ENCODE measurements at regions not wholly inside any gene's neighbourhood (a gene's known extent, or its start where the extent isn't known, plus 50 kb on each side); places are given as distances from the start of the nearest gene placed in this dataset.

DNA sequence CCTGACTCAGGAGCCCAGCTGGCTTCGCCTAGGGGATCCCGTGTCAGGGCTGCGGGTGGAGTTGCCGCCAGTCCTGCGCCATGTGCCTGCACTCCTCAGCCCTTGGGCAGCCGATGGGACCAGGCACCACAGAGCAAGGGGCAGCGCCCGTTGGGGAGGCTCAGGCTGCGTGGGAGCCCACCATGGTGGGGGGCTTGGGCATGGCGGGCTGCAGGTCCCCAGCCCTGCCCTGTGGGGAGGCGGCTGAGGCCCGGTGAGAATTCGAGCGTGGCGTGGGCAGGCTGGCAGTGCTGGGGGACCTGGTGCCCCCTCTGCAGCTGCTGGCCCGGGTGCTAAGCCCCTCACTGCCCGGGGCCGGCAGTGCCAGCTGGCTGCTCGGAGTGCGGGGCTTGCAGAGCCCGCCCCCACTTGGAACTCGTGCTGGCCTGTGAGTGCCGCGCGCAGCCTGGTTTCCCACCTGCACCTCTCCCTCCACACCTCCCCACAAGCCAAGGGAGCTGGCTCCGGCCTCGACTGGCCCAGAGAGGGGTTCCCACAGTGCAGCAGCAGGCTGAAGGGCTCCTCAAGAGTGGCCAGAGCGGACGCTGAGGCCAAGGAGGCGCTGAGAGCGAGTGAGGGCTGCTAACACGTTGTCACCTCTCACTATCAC, 135.1 kb upstream of the SEL1L start:
- no peaks in the 10 kb centered on the region for H3K36me3 ChIP-seq (ENCODE audit: control insufficient read depth in 5 of 5, insufficient read depth in 5 of 5, low read length in 5 of 5)
- H3K9ac ChIP-seq (ENCODE audit: low read length in 5 of 5), result no peak overlapping the region
- no peaks in the 10 kb centered on the region for H3K27me3 ChIP-seq (ENCODE audit: control insufficient read depth in 5 of 5, insufficient read depth in 4 of 5, low read length in 5 of 5)
- peaks cover 0 to 7% (median 0%) of the 10 kb centered on the region in 5 donors for H3K4me1 ChIP-seq (ENCODE audit: control insufficient read depth in 5 of 5, insufficient read depth in 5 of 5, low read length in 5 of 5)
- H3K9me3 ChIP-seq (ENCODE audit: control insufficient read depth in 5 of 5, low read length in 5 of 5), result peaks cover 0 to 6% (median 0%) of the 10 kb centered on the region in 5 donors
- H3K27ac ChIP-seq (ENCODE audit: low read depth, low read length), result no peak overlapping the region
- no peak overlapping the region for H3K4me3 ChIP-seq (ENCODE audit: low read depth in 1 of 5, low read length in 5 of 5)

DNA sequence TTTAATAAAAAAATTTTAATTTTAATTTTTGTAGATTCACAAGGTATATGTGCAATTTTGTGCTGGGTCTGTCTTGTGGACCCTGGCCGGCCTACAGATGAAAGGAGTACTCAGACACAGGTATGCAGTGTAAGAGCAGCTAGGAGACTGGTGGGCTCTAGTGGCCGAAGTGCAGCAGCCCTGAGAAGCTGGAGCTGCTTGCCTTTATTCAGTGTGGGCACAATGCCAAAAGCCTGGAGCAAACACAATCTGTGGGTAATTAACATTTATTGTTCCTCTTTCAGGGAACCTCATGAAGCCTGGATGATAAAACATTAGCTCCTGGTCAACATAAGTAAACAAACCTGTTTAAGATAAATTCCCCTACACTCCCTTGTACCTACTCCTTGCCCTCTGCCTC, 135.7 kb upstream of the SEL1L start:
- Histone ChIP-seq H3K27me3 (ENCODE audit: control insufficient read depth in 5 of 5, insufficient read depth in 4 of 5, low read length in 5 of 5) (no peaks in the 10 kb centered on the region), H3K4me1 (ENCODE audit: control insufficient read depth in 5 of 5, insufficient read depth in 5 of 5, low read length in 5 of 5) (peaks cover 0 to 7% (median 0%) of the 10 kb centered on the region in 5 donors), H3K4me3 (ENCODE audit: low read depth in 1 of 5, low read length in 5 of 5) (no peak overlapping the region), H3K9ac (ENCODE audit: low read length in 5 of 5) (no peak overlapping the region), H3K36me3 (ENCODE audit: control insufficient read depth in 5 of 5, insufficient read depth in 5 of 5, low read length in 5 of 5) (no peaks in the 10 kb centered on the region), H3K27ac (ENCODE audit: low read depth, low read length) (no peak overlapping the region), H3K9me3 (ENCODE audit: control insufficient read depth in 5 of 5, low read length in 5 of 5) (peaks cover 0 to 6% (median 0%) of the 10 kb centered on the region in 5 donors)

DNA sequence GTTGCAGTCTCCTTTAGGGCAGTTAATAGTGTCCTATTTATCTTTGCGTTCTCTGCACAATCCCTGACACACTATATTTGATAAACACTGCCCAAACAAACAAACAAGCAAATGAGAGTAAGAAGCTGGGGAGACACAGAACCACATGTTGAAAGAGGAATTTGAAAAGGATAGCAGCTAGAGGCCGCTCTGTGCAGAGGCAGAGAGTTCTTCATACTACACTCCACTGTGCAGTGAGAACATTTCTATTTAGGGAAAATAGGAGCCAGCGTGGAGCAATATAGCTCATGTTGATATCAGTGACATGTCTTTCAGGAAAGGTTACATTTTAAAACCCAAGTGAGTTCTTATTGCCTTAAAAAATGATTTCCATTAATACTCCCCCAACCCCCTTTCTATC, 140.3 kb upstream of the SEL1L start:
- Histone ChIP-seq H3K27ac (ENCODE audit: low read depth, low read length) (no peak overlapping the region), H3K27me3 (ENCODE audit: control insufficient read depth in 5 of 5, insufficient read depth in 4 of 5, low read length in 5 of 5) (no peaks in the 10 kb centered on the region), H3K4me3 (ENCODE audit: low read depth in 1 of 5, low read length in 5 of 5) (no peak overlapping the region), H3K4me1 (ENCODE audit: control insufficient read depth in 5 of 5, insufficient read depth in 5 of 5, low read length in 5 of 5) (peaks cover 0 to 7% (median 0%) of the 10 kb centered on the region in 5 donors), H3K9ac (ENCODE audit: low read length in 5 of 5) (no peak overlapping the region), H3K36me3 (ENCODE audit: control insufficient read depth in 5 of 5, insufficient read depth in 5 of 5, low read length in 5 of 5) (no peaks in the 10 kb centered on the region), H3K9me3 (ENCODE audit: control insufficient read depth in 5 of 5, low read length in 5 of 5) (peaks cover 0 to 2% (median 0%) of the 10 kb centered on the region in 5 donors)

DNA sequence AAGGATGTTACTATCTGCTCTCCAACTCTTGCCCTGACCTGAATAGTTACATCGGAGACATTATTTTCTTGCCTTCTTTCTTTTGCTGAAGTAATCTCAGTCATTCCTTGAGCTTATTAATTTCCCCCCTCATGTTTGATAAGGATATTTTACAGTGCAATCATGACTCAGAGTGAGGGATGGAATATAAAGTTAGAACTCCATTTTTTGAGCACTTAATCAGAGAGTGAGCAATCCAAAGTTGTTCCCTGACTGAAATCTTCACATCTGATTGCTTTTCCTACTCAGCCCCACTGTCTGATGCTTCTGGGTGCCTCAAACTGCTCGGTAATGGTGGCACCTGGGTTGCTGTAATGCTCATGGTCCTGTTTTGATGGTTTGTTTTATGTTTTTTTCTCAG, 142.7 kb upstream of the SEL1L start:
- Histone ChIP-seq H3K9ac (ENCODE audit: low read length in 5 of 5) (no peak overlapping the region), H3K4me1 (ENCODE audit: control insufficient read depth in 5 of 5, insufficient read depth in 5 of 5, low read length in 5 of 5) (peaks cover 0 to 5% (median 1%) of the 10 kb centered on the region in 5 donors), H3K27me3 (ENCODE audit: control insufficient read depth in 5 of 5, insufficient read depth in 4 of 5, low read length in 5 of 5) (peaks cover 0 to 3% (median 0%) of the 10 kb centered on the region in 5 donors)

DNA sequence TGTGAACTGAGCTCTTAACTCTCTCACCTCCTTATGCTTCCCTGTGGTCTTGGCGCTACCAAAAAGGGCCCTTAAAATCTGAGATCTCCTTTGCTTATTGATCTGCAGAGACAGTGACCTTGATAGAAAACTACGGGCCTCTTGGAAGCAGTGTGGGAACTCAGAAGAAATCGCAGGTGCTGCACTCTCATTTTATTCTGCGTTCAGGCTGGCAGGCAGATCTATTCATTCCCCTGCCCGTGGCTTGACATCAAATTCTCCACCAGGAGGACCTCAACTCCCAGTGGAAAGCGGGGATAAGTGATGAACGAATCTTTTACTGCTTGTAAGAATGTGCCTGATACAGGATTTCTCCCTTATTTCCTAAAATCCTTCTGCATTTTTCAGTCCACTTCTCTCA, 143.2 kb upstream of the SEL1L start:
- H3K27me3 ChIP-seq (ENCODE audit: control insufficient read depth in 5 of 5, insufficient read depth in 4 of 5, low read length in 5 of 5), result peaks cover 0 to 3% (median 0%) of the 10 kb centered on the region in 5 donors
- no peaks in the 10 kb centered on the region for H3K36me3 ChIP-seq (ENCODE audit: control insufficient read depth in 5 of 5, insufficient read depth in 5 of 5, low read length in 5 of 5)
- H3K27ac ChIP-seq (ENCODE audit: low read depth, low read length), result no peak overlapping the region

More for the DNA sequence above, 142.7 kb upstream of the SEL1L start:
- H3K4me3 ChIP-seq (ENCODE audit: low read depth in 1 of 5, low read length in 5 of 5), result no peak overlapping the region
- no peak overlapping the region for H3K27ac ChIP-seq (ENCODE audit: low read depth, low read length)
- H3K9me3 ChIP-seq (ENCODE audit: control insufficient read depth in 5 of 5, low read length in 5 of 5), result no peaks in the 10 kb centered on the region
- H3K36me3 ChIP-seq (ENCODE audit: control insufficient read depth in 5 of 5, insufficient read depth in 5 of 5, low read length in 5 of 5), result no peaks in the 10 kb centered on the region

DNA sequence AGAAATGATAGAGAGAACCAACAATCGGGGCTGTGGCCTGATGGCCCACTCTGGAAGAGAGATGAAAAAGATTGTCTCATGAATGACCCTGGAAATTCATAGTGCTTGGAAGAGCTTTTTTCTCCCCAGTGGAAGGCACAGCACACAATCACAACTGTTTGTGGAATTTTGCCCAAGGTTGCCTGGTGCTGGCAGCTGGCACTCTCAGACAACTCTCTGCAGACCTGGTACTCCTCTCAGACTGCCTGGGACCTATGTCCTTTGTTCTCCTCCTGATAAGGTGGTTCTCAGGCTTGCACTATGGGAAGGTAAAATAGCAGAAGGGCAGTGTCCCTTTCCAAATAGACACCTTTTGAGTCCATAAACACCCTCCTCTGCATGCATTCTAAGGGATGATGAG, 144.1 kb upstream of the SEL1L start:
- H3K4me1 ChIP-seq (ENCODE audit: control insufficient read depth in 5 of 5, insufficient read depth in 5 of 5, low read length in 5 of 5), result peaks cover 0 to 15% (median 10%) of the 10 kb centered on the region in 5 donors
- no peak overlapping the region for H3K4me3 ChIP-seq (ENCODE audit: low read depth in 1 of 5, low read length in 5 of 5)
- peaks cover 0 to 3% (median 0%) of the 10 kb centered on the region in 5 donors for H3K27me3 ChIP-seq (ENCODE audit: control insufficient read depth in 5 of 5, insufficient read depth in 4 of 5, low read length in 5 of 5)
- H3K9ac ChIP-seq (ENCODE audit: low read length in 5 of 5), result no peak overlapping the region
- no peak overlapping the region for H3K27ac ChIP-seq (ENCODE audit: low read depth, low read length)
- H3K9me3 ChIP-seq (ENCODE audit: control insufficient read depth in 5 of 5, low read length in 5 of 5), result no peaks in the 10 kb centered on the region
- no peaks in the 10 kb centered on the region for H3K36me3 ChIP-seq (ENCODE audit: control insufficient read depth in 5 of 5, insufficient read depth in 5 of 5, low read length in 5 of 5)

More for the DNA sequence above, 143.2 kb upstream of the SEL1L start:
- H3K9me3 ChIP-seq (ENCODE audit: control insufficient read depth in 5 of 5, low read length in 5 of 5), result no peaks in the 10 kb centered on the region
- H3K4me3 ChIP-seq (ENCODE audit: low read depth in 1 of 5, low read length in 5 of 5), result no peak overlapping the region
- no peak overlapping the region for H3K9ac ChIP-seq (ENCODE audit: low read length in 5 of 5)
- H3K4me1 ChIP-seq (ENCODE audit: control insufficient read depth in 5 of 5, insufficient read depth in 5 of 5, low read length in 5 of 5), result peaks cover 0 to 10% (median 6%) of the 10 kb centered on the region in 5 donors

DNA sequence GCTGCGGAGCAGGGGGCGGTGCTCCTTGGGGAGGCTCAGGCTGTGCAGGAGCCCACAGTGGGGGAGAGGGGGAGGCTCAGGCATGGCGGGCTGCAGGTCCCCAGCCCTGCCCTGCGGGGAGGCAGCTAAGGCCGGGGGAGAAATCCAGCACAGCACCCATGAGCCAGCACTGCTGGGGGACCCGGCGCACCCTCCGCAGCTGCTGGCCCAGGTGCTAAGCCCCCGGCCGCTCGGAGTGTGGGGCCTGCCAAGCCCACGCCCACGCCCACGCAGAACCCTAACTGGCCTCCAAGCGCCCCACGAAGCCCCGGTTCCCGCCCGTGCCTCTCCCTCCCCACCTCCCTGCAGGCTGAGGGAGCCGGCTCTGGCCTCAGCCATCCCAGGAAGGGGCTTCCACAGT, 145.6 kb upstream of the SEL1L start:
- Histone ChIP-seq H3K9ac (ENCODE audit: low read length in 5 of 5) (no peak overlapping the region), H3K4me3 (ENCODE audit: low read depth in 1 of 5, low read length in 5 of 5) (no peak overlapping the region), H3K4me1 (ENCODE audit: control insufficient read depth in 5 of 5, insufficient read depth in 5 of 5, low read length in 5 of 5) (peaks cover 0 to 15% (median 10%) of the 10 kb centered on the region in 5 donors), H3K27ac (ENCODE audit: low read depth, low read length) (no peak overlapping the region), H3K27me3 (ENCODE audit: control insufficient read depth in 5 of 5, insufficient read depth in 4 of 5, low read length in 5 of 5) (peaks cover 0 to 3% (median 0%) of the 10 kb centered on the region in 5 donors), H3K36me3 (ENCODE audit: control insufficient read depth in 5 of 5, insufficient read depth in 5 of 5, low read length in 5 of 5) (no peaks in the 10 kb centered on the region), H3K9me3 (ENCODE audit: control insufficient read depth in 5 of 5, low read length in 5 of 5) (no peaks in the 10 kb centered on the region)

DNA sequence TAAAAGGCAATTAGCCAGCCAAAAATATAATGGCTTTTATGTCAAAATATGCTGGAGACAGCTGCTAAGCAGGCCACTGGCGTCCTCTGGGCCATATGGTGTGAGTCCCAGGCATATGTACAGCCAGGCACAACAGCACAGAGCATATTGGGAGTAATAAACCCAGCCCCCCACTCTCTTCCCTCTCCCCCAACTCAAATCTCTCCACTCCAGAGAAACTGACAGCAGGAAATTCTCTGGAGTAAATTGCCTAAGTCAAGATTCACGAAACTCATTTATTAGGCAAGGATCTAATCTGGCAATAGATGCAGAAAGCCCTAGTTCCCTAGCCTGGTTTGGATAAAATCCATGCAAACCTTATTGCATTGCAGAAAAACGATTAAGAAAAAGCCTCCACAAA, 147.9 kb upstream of the SEL1L start:
- Histone ChIP-seq H3K9me3 (ENCODE audit: control insufficient read depth in 5 of 5, low read length in 5 of 5) (no peaks in the 10 kb centered on the region), H3K4me3 (ENCODE audit: low read depth in 1 of 5, low read length in 5 of 5) (no peak overlapping the region), H3K27ac (ENCODE audit: low read depth, low read length) (no peak overlapping the region), H3K9ac (ENCODE audit: low read length in 5 of 5) (no peak overlapping the region), H3K36me3 (ENCODE audit: control insufficient read depth in 5 of 5, insufficient read depth in 5 of 5, low read length in 5 of 5) (no peaks in the 10 kb centered on the region), H3K27me3 (ENCODE audit: control insufficient read depth in 5 of 5, insufficient read depth in 4 of 5, low read length in 5 of 5) (peaks cover 0 to 3% (median 0%) of the 10 kb centered on the region in 5 donors), H3K4me1 (ENCODE audit: control insufficient read depth in 5 of 5, insufficient read depth in 5 of 5, low read length in 5 of 5) (peaks cover 0 to 15% (median 10%) of the 10 kb centered on the region in 5 donors)

DNA sequence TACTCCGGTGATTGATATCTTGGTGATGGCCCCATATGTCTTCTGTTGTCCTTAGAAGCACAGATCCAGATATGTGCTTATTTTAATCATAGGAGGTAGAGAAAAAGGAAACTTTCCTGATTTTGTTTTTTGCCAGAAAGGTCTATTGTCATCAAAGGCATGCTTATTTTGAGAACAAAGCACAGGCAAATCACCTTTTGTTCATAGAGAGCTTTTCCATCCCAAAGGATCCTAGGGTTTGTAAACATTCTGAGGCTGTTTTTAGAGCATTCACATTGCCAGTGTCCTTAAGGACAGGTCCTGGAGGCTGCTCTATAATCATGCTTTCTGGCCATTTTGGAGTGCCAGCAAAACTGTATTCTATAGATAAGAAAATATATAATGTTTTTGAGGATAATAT, 148.5 kb upstream of the SEL1L start:
- H3K27ac ChIP-seq (ENCODE audit: low read depth, low read length), result no peak overlapping the region
- no peaks in the 10 kb centered on the region for H3K9me3 ChIP-seq (ENCODE audit: control insufficient read depth in 5 of 5, low read length in 5 of 5)
- H3K4me3 ChIP-seq (ENCODE audit: low read depth in 1 of 5, low read length in 5 of 5), result no peak overlapping the region
- peaks cover 0 to 3% (median 0%) of the 10 kb centered on the region in 5 donors for H3K27me3 ChIP-seq (ENCODE audit: control insufficient read depth in 5 of 5, insufficient read depth in 4 of 5, low read length in 5 of 5)
- no peak overlapping the region for H3K9ac ChIP-seq (ENCODE audit: low read length in 5 of 5)
- no peaks in the 10 kb centered on the region for H3K36me3 ChIP-seq (ENCODE audit: control insufficient read depth in 5 of 5, insufficient read depth in 5 of 5, low read length in 5 of 5)
- H3K4me1 ChIP-seq (ENCODE audit: control insufficient read depth in 5 of 5, insufficient read depth in 5 of 5, low read length in 5 of 5), result peaks cover 0 to 15% (median 10%) of the 10 kb centered on the region in 5 donors

DNA sequence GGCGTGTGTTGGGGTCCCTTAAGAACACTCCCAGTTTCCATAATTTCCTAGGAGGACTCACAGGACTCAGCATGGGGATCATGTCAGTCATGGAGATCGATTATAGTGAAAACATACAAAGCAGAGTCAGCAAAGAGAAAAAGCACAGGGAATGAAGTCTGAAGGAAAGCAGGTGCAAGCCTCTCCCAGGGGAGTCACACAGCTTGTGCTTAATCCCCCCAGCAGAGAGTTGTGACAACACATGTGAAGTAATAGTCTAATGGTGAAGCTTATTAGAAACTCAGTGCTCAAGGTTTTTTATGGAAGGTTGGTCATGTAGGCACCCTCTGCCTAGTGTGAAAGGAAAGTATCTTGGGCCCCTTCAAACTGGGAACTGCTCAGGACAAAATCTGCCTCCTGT, 149.0 kb upstream of the SEL1L start:
- no peaks in the 10 kb centered on the region for H3K9me3 ChIP-seq (ENCODE audit: control insufficient read depth in 5 of 5, low read length in 5 of 5)
- peaks cover 0 to 15% (median 10%) of the 10 kb centered on the region in 5 donors for H3K4me1 ChIP-seq (ENCODE audit: control insufficient read depth in 5 of 5, insufficient read depth in 5 of 5, low read length in 5 of 5)
- H3K36me3 ChIP-seq (ENCODE audit: control insufficient read depth in 5 of 5, insufficient read depth in 5 of 5, low read length in 5 of 5), result no peaks in the 10 kb centered on the region
- peaks cover 0 to 3% (median 0%) of the 10 kb centered on the region in 5 donors for H3K27me3 ChIP-seq (ENCODE audit: control insufficient read depth in 5 of 5, insufficient read depth in 4 of 5, low read length in 5 of 5)
- H3K4me3 ChIP-seq (ENCODE audit: low read depth in 1 of 5, low read length in 5 of 5), result no peak overlapping the region
- H3K9ac ChIP-seq (ENCODE audit: low read length in 5 of 5), result no peak overlapping the region
- H3K27ac ChIP-seq (ENCODE audit: low read depth, low read length), result no peak overlapping the region
